GM23248 (cell line): ENCODE measurements at regions not wholly inside any gene's neighbourhood (a gene's known extent, or its start where the extent isn't known, plus 50 kb on each side); places are given as distances from the start of the nearest gene placed in this dataset.
"Not testable (repeated sequence)": the region's sequence is repeated elsewhere in the genome, so short reads cannot be mapped to it uniquely, and the experiment has no call there.

Experiments
- DNase-seq: peaks from one replicate; pipeline ENCODE4 v3.0.0-alpha.2; 2015
- H2AFZ ChIP-seq: fragments of 200-600 bp; sonication (generic); 2 replicates; pipeline ENCODE4 v1.6.1; 2016; ENCODE audit warnings: antibody characterized with exemption
- H3F3A ChIP-seq: fragments of 200-600 bp; sonication (generic); 2 replicates; pipeline ENCODE4 v1.6.1; 2016; ENCODE audit warnings: mild to moderate bottlenecking, antibody characterized with exemption, mixed run types; ENCODE audit not compliant: insufficient read depth
- H3K27ac ChIP-seq: fragments of 200-600 bp; sonication (generic); 2 replicates; pipeline ENCODE4 v1.5.1; 2016; ENCODE audit warnings: mild to moderate bottlenecking
- H3K27me3 ChIP-seq: fragments of 200-600 bp; sonication (generic); replicated peaks from 2 replicates; pipeline ENCODE4 v1.6.1; 2016; ENCODE audit warnings: mild to moderate bottlenecking; ENCODE audit not compliant: insufficient read depth
- H3K36me3 ChIP-seq: fragments of 200-600 bp; sonication (generic); 2 replicates; pipeline ENCODE4 v1.6.1; 2016; ENCODE audit warnings: low read depth, mild to moderate bottlenecking
- H3K4me1 ChIP-seq: fragments of 200-600 bp; sonication (generic); 2 replicates; pipeline ENCODE4 v1.6.1; 2016; ENCODE audit warnings: mild to moderate bottlenecking; ENCODE audit not compliant: insufficient read depth
- H3K4me2 ChIP-seq: fragments of 200-600 bp; sonication (generic); one replicate; pipeline ENCODE4 v1.6.1; 2016; ENCODE audit warnings: mild to moderate bottlenecking; ENCODE audit not compliant: unreplicated experiment
- H3K4me3 ChIP-seq: fragments of 200-600 bp; sonication (generic); 2 replicates; pipeline ENCODE4 v1.5.1; 2016; ENCODE audit warnings: mild to moderate bottlenecking
- H3K79me2 ChIP-seq: fragments of 200-600 bp; sonication (generic); 2 replicates; pipeline ENCODE4 v1.6.1; 2016; ENCODE audit warnings: mild to moderate bottlenecking; ENCODE audit not compliant: insufficient read depth
- H3K9ac ChIP-seq: fragments of 200-600 bp; sonication (generic); 2 replicates; pipeline ENCODE4 v1.6.1; 2016; ENCODE audit warnings: mild to moderate bottlenecking
- H3K9me2 ChIP-seq: fragments of 200-600 bp; sonication (generic); 2 replicates; pipeline ENCODE4 v1.6.1; 2016; ENCODE audit warnings: mixed run types, mild to moderate bottlenecking, moderate library complexity; ENCODE audit not compliant: insufficient read depth
- H3K9me3 ChIP-seq: fragments of 200-600 bp; sonication (generic); one replicate; pipeline ENCODE4 v1.6.1; 2017; ENCODE audit warnings: low read depth
- H4K20me1 ChIP-seq: fragments of 200-600 bp; sonication (generic); 2 replicates; pipeline ENCODE4 v1.6.0; 2016; ENCODE audit not compliant: insufficient read depth
- EZH2 ChIP-seq: fragments of 200-600 bp; sonication (generic); IDR thresholded peaks from 2 replicates; pipeline ENCODE4 v1.6.1; 2018; ENCODE audit warnings: antibody characterized with exemption, mild to moderate bottlenecking; ENCODE audit not compliant: insufficient read depth, poor library complexity, severe bottlenecking
- EZH2phosphoT487 ChIP-seq: fragments of 200-600 bp; sonication (generic); IDR thresholded peaks from 2 replicates; pipeline ENCODE4 v1.6.1; 2018; ENCODE audit warnings: antibody characterized with exemption, moderate library complexity, mild to moderate bottlenecking, low read depth; ENCODE audit not compliant: insufficient read depth
- WGBS, 2 experiments: methylation state at CpG; one replicate each; pipeline ENCODE4 v1.1.6; 2015 to 2017; ENCODE audit warnings: low lambda C conversion rate in 2 of 2, low coverage in 1 of 2; ENCODE audit errors: missing lambda C conversion rate in 2 of 2; 5-methylcytosine and 5-hydroxymethylcytosine counted together
- in situ Hi-C: fragments of 300-500 bp; cut with MboI; formaldehyde crosslinking; loops from 2 replicates; pipeline ENCODE4 v1.15.0; 2020

DNA sequence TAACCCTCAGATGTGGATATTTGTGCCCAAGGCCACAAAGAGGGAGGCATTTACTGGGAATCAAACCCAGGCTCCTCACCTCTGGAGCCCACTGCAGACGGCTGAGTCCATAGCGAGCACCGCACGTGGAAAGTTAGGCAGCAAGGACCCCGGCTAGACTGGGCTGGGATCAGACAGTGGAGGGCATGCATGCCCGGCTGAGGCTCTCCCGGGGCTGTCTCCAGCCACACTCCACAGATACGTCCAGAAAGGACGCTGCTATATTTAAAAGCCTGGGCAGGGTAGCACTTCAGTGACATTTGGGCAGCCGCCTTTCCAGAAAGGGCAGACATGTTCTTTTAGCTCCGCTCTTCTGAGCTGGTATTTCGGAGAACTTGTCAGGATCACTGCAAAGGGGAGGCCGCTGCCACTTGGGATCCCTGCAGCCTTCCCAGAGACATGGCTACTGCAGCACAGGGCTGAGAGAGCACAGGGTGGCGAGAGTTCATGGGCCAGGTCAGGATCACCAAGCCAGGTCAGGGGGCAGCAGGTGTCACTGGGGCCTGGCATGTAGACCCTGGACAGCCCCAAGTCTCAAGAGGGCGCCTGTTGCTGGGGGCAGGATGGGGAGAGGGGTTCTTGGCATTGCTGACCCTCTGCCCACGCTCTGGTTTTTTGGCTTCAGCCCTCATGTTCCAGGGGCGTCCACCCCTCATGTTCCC lies 121.7 kb downstream of the PHETA1 start:
- no peak overlapping the region for H2AFZ ChIP-seq
- no peak overlapping the region for H3K4me2 ChIP-seq
- no peak overlapping the region for H3K4me3 ChIP-seq
- H3F3A ChIP-seq: no peaks in the 10 kb centered on the region
- H3K36me3 ChIP-seq: no peaks in the 10 kb centered on the region
- H3K79me2 ChIP-seq: no peaks in the 10 kb centered on the region
- no peaks in the 10 kb centered on the region for H3K9me3 ChIP-seq
- no peaks in the 10 kb centered on the region for H4K20me1 ChIP-seq
- DNase-seq: no peak
- peaks cover 10% of the 10 kb centered on the region; the same call in 1 of the 2 replicates for H3K27me3 ChIP-seq
- 62 to 64% methylated on average over 16 to 17 of the region's 17 CpGs for WGBS, 2 experiments
- no peak for TF ChIP-seq EZH2phosphoT487
- no peak for TF ChIP-seq EZH2
- in situ Hi-C loops: no loop called here
- no peaks in the 10 kb centered on the region for H3K4me1 ChIP-seq
- H3K9me2 ChIP-seq: no peaks in the 10 kb centered on the region
- no peak overlapping the region for H3K9ac ChIP-seq
- no peak overlapping the region for H3K27ac ChIP-seq

DNA sequence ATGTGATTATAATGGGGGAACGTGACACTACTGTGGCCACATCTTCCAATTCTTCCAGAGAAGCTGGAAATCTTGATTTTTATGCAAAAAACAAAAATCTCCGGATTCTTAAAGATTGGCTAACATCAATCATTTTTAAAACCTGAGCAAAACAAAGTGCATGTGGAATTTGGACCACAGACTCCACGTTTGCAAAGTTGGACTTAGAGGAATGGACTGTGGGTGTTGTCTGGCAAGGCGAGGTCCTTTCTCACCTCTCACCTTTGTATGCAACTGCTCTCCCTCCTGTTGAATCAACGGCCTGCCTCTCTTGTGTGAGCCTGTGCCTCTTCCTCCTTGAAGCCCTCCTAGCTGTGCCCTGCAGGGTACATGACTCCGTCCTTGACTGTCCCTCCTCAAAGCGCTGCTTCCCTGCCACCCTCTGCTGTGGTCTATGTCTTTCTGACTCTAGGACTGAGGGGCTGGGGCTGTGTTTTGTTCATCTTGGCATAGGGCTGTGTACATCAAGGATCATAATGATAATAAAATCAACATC lies 122.4 kb downstream of the PHETA1 start:
- H3K9ac ChIP-seq: no peak overlapping the region
- H3K4me3 ChIP-seq: no peak overlapping the region
- no peaks in the 10 kb centered on the region for H3K9me2 ChIP-seq
- no peak overlapping the region for H3K4me2 ChIP-seq
- no peaks in the 10 kb centered on the region for H3K4me1 ChIP-seq
- no peaks in the 10 kb centered on the region for H3F3A ChIP-seq
- H4K20me1 ChIP-seq: no peaks in the 10 kb centered on the region
- TF ChIP-seq EZH2phosphoT487 (no peak), EZH2 (no peak)
- H3K9me3 ChIP-seq: no peaks in the 10 kb centered on the region
- H3K36me3 ChIP-seq: no peaks in the 10 kb centered on the region
- H3K79me2 ChIP-seq: no peaks in the 10 kb centered on the region
- H3K27me3 ChIP-seq: peaks cover 10% of the 10 kb centered on the region; the same call in 1 of the 2 replicates
- 47 to 54% methylated on average over 7 of the region's 7 CpGs for WGBS, 2 experiments
- no peak overlapping the region for H2AFZ ChIP-seq
- in situ Hi-C loops: no loop called here
- DNase-seq: no peak
- H3K27ac ChIP-seq: no peak overlapping the region

- H3K9ac ChIP-seq: no peak overlapping the region
- no peaks in the 10 kb centered on the region for H3K36me3 ChIP-seq
- H3K27me3 ChIP-seq: peaks cover 4% of the 10 kb centered on the region; the same call in 1 of the 2 replicates
- H3K4me2 ChIP-seq: no peak overlapping the region
- no peak overlapping the region for H3K4me3 ChIP-seq
- no peaks in the 10 kb centered on the region for H3K4me1 ChIP-seq
- 52 to 53% methylated on average over 12 of the region's 12 CpGs for WGBS, 2 experiments
- H3F3A ChIP-seq: no peaks in the 10 kb centered on the region
- H4K20me1 ChIP-seq: no peaks in the 10 kb centered on the region
- no peak overlapping the region for H3K27ac ChIP-seq
- in situ Hi-C loops: no loop called here
- H2AFZ ChIP-seq: no peak overlapping the region
- DNase-seq: no peak
- no peaks in the 10 kb centered on the region for H3K9me2 ChIP-seq
- no peaks in the 10 kb centered on the region for H3K79me2 ChIP-seq
- H3K9me3 ChIP-seq: no peaks in the 10 kb centered on the region
- TF ChIP-seq EZH2phosphoT487 (no peak), EZH2 (no peak)
These were observed 123.0 kb downstream of the PHETA1 start for GRCh38 chr12:111245701-111246476.

DNA sequence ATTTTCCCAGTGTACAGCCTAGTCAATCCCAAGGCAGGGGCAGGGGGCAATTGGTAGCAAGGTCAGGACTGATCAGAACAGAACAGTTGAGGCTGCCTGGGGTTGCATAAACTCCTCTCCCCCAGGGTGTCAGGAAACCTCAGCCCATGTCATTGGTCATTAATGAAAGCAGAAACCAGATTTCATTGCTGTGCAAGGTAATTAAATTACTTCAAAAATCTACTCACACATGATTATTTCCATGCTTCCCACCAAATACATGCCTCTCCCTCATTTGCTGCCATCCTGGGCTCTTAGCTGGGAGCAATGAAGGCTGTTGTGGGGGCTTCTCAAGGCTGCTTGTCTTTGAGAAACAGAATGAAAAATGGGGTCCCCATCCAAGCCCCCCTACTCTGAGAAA lies 124.2 kb downstream of the PHETA1 start:
- Histone ChIP-seq H3K79me2 (no peaks in the 10 kb centered on the region), H4K20me1 (no peaks in the 10 kb centered on the region), H3K27me3 (peaks cover 4% of the 10 kb centered on the region; the same call in 1 of the 2 replicates), H3K36me3 (no peaks in the 10 kb centered on the region), H3K9me2 (no peaks in the 10 kb centered on the region), H2AFZ (no peak overlapping the region), H3K27ac (no peak overlapping the region), H3F3A (no peaks in the 10 kb centered on the region), H3K4me3 (no peak overlapping the region), H3K9me3 (no peaks in the 10 kb centered on the region), H3K4me1 (no peaks in the 10 kb centered on the region), H3K4me2 (no peak overlapping the region), H3K9ac (no peak overlapping the region)
- DNase-seq: no peak
- in situ Hi-C loops: no loop called here
- TF ChIP-seq EZH2: no peak
- no peak for TF ChIP-seq EZH2phosphoT487

DNA sequence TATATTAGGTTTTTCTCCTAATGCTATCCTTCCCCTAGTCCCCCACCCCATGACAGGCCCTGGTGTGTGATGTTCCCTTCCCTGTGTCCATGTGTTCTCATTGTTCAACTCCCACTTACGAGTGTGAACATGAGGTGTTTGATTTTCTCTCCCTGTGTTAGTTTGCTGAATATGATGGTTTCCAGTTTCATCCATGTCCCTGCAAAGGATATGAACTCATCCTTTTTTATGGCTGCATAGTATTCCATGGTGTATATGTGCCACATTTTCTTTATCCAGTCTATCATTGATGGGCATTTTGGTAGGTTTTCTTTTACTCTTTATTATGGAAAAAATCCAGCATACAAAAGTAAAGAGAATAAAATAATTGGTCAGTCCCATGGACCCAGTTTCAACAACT lies 126.1 kb downstream of the PHETA1 start:
- DNase-seq, H2AFZ ChIP-seq, H3K4me2 ChIP-seq, H3K4me1 ChIP-seq, H3K27ac ChIP-seq, H4K20me1 ChIP-seq, H3F3A ChIP-seq, H3K79me2 ChIP-seq, H3K36me3 ChIP-seq, H3K9me2 ChIP-seq, H3K9me3 ChIP-seq, H3K9ac ChIP-seq, H3K4me3 ChIP-seq, in situ Hi-C loops: not testable (repeated sequence)
- WGBS, 2 experiments: 34 to 38% methylated on average over 1 of the region's 1 CpG
- H3K27me3 ChIP-seq: peaks cover 20% of the 10 kb centered on the region
